Activated CD4-positive, alpha-beta T cell treated with anti-CD3 and anti-CD28 coated beads, Interleukin-2, amount 10 ng/mL, durations not matched to agents 7 days and 5 days (primary cell): ENCODE measurements at regions not wholly inside any gene's neighbourhood (a gene's known extent, or its start where the extent isn't known, plus 50 kb on each side); places are given as distances from the start of the nearest gene placed in this dataset.
"Not testable (repeated sequence)": the region's sequence is repeated elsewhere in the genome, so short reads cannot be mapped to it uniquely, and the experiment has no call there.

ENCODE experiments used
- CTCF ChIA-PET: fragments of 350-600 bp; sonication (Branson Sonifier 250); formaldehyde crosslinking; loops from one replicate; lab custom pipeline; 2021; ENCODE audit warnings: antibody characterized with exemption; lab: Charles Lee
- POLR2A ChIA-PET: fragments of 350-600 bp; sonication (Branson Sonifier 250); formaldehyde crosslinking; loops from one replicate; lab custom pipeline; 2021; ENCODE audit warnings: antibody characterized with exemption; lab: Charles Lee
- DNase-seq: peaks from one replicate; pipeline ENCODE4 v3.0.0-alpha.2; 2020
- H3K27ac Mint-ChIP-seq: one replicate; pipeline ENCODE4 v1.8.0; 2021; ENCODE audit warnings: mild to moderate bottlenecking, moderate library complexity, mixed read lengths
- H3K27me3 Mint-ChIP-seq: one replicate; pipeline ENCODE4 v1.8.0; 2021; ENCODE audit warnings: mixed read lengths
- H3K36me3 Mint-ChIP-seq: one replicate; pipeline ENCODE4 v1.8.0; 2021; ENCODE audit warnings: low read depth, mixed read lengths
- H3K4me1 Mint-ChIP-seq: one replicate; pipeline ENCODE4 v1.8.0; 2021; ENCODE audit warnings: mixed read lengths
- H3K4me3 Mint-ChIP-seq: one replicate; pipeline ENCODE4 v1.8.0; 2021; ENCODE audit warnings: mild to moderate bottlenecking, moderate library complexity, mixed read lengths
- H3K9me3 Mint-ChIP-seq: one replicate; pipeline ENCODE4 v1.8.0; 2021; ENCODE audit warnings: mixed read lengths

DNA sequence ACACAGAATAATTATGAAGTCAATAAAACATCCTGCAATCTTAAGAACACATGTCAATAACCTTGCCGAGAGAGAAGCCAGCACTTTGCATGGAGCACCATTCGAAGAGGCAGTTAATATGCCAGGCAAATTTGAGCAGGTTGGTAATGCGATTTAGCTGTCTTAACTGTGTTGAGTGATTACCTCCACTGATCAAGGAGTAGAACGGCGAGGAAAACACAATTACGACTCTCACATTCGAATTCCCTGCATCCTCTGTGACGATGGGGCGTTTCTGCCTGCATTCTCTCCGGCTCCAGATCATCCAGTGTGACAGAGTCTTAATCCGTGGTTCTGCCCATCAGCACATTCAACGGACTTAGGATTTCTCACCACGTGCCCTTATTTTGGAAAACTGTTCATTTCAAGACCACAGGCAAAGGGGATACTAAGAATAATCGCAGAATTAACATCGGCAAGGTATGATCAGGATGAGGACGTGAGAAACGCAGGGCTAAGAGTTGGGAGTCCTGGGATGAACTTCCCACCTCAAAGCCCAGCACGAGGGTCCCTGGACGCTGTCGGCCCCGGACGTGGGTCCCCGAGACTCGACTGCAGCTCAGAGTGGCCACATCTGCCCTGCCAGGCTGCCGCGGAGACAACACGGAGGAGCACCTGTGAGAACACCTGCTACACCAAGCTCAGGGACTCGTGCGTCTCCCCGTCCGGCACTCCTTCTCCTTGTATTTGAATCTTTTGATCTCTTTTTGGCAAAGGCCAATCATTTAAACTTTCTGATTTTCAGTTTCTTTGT lies 499.2 kb upstream of the SALL3 start:
- no peak for DNase-seq
- Mint-ChIP-seq H3K36me3 (no peaks in the 10 kb centered on the region), H3K9me3 (peaks cover 2% of the 10 kb centered on the region), H3K27ac (no peak overlapping the region), H3K27me3 (no peaks in the 10 kb centered on the region), H3K4me3 (no peak overlapping the region), H3K4me1 (no peaks in the 10 kb centered on the region)
- ChIA-PET CTCF (no interaction called here), POLR2A (no interaction called here)

DNA sequence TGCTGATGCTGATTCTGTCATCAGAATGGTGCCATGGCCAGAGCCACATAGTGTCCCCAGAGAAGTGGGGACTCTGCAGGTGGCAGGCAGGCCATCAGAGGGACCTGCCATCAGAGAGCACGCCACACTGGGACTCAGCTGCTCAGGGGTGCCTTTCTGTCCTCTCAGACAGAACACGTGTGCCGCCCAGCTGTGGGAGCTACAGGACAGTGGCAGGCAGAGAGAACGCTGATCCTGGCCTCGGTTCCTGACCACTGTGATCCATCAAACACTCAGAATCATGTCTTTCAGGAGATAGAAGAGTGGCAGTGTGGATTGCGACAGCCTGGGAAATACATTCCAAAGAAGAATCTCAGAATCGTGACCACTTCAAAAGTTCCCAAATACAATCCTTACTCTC lies 497.2 kb upstream of the SALL3 start:
- no peaks in the 10 kb centered on the region for H3K9me3 Mint-ChIP-seq
- no peaks in the 10 kb centered on the region for H3K27me3 Mint-ChIP-seq
- no peak overlapping the region for H3K27ac Mint-ChIP-seq
- ChIA-PET POLR2A (no interaction called here), CTCF (no interaction called here)
- no peaks in the 10 kb centered on the region for H3K36me3 Mint-ChIP-seq
- H3K4me1 Mint-ChIP-seq = no peaks in the 10 kb centered on the region
- H3K4me3 Mint-ChIP-seq = no peak overlapping the region
- DNase-seq = no peak

DNA sequence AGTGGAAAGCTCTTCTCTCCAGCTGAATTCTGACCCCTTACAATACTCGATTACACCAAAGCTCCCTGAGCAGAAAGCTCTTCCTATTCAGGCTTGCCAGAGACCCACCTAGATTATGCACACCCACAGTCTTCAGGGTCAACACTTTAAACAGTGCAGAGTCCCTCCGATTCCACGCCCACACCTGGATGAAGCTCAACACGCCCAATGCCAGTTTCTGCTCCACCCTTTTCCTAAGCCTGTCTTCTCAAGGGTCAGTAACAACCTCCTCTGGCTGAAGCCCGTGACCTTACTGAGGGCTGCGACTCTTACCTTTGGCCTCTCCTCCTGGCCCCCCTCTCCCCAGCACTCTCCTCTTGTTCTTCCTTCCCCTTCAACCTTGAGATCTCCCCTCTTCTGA lies 492.0 kb upstream of the SALL3 start:
- CTCF ChIA-PET = no interaction called here

DNA sequence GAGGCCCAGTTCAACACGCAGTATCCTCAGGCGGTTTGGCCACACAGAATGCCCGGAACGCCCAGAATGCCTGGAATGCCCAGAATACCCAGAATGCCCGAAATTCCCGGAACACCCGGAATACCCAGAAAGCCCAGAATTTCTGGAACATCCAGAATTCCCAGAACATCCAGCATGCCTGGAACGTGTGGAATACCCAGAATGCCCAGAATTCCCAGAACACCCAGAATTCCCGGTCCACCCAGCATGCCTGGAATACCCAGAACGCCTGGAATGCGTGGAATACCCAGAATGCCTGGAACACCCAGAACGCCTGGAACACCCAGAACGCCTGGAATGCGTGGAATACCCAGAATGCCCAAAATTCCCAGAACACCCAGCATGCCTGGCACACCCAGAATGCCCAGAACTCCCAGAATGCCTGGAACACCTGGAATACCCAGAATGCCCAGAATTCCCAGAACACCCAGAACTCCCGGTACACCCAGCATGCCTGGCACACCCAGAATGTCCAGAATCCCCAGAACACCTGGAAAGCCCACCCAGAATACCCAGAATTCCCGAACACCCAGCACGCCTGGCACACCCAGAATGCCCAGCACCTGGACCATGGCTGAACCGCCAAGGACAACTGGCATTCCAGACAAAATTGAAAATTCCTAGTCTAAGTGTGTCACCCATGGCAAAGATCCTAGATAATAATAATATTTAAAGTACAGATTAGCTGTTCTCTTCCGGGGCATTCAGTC lies 487.4 kb upstream of the SALL3 start:
- Mint-ChIP-seq H3K4me3 (no peak overlapping the region), H3K36me3 (no peaks in the 10 kb centered on the region), H3K9me3 (peaks cover 8% of the 10 kb centered on the region), H3K27ac (no peak overlapping the region), H3K4me1 (no peaks in the 10 kb centered on the region), H3K27me3 (no peaks in the 10 kb centered on the region)
- CTCF ChIA-PET = no interaction called here
- no peak for DNase-seq
- POLR2A ChIA-PET = no interaction called here

More for the DNA sequence above, 492.0 kb upstream of the SALL3 start:
- Mint-ChIP-seq H3K4me3 (no peak overlapping the region), H3K36me3 (no peaks in the 10 kb centered on the region), H3K9me3 (peaks cover 6% of the 10 kb centered on the region), H3K27me3 (no peaks in the 10 kb centered on the region), H3K27ac (no peak overlapping the region), H3K4me1 (no peaks in the 10 kb centered on the region)
- no peak for DNase-seq
- POLR2A ChIA-PET = no interaction called here

DNA sequence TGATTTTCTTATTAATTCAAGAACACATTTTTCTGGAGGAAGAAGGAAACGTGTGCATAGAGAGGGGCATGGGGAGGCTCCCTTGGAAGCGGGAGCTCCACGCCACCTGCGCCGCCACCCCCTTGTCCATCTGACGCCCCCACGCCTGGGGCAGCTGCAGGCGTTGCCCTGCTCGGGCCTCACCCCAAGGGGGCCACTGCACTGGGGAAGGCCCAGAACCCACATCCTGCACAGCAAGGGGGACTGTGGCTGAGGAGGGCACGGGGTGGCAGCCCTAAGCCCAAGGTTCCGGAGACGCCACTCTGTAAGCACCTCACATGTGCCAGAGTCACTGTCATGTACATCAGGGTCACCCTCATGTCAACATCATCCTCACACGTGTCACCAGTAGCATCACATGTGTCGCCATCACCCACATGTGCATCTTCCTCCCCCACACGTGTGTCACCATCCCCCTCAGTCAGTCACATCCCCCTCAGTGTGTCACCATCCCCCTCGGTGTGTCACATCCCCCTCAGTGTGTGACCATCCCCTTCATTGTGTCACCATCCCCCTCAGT lies 486.7 kb upstream of the SALL3 start:
- POLR2A ChIA-PET = no interaction called here
- H3K27me3 Mint-ChIP-seq = no peaks in the 10 kb centered on the region
- no peaks in the 10 kb centered on the region for H3K36me3 Mint-ChIP-seq

DNA sequence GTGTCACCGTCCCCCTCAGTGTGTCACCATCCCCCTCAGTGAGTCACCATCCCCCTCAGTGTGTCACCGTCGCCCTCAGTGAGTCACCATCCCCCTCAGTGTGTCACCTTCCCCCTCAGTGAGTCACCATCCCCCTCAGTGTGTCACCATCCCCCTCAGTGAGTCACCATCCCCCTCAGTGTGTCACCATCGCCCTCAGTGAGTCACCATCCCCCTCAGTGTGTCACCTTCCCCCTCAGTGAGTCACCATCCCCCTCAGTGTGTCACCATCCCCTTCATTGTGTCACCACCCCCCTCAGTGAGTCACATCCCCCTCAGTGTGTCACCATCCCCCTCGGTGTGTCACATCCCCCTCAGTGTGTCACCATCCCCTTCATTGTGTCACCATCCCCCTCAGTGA lies 486.1 kb upstream of the SALL3 start:
- CTCF ChIA-PET, H3K4me3 Mint-ChIP-seq, H3K27me3 Mint-ChIP-seq, H3K36me3 Mint-ChIP-seq, H3K27ac Mint-ChIP-seq, DNase-seq, H3K4me1 Mint-ChIP-seq, POLR2A ChIA-PET, H3K9me3 Mint-ChIP-seq: not testable (repeated sequence)

More for the DNA sequence above, 486.7 kb upstream of the SALL3 start:
- Mint-ChIP-seq H3K9me3 (peaks cover 8% of the 10 kb centered on the region), H3K4me1 (no peaks in the 10 kb centered on the region), H3K27ac (no peak overlapping the region), H3K4me3 (no peak overlapping the region)
- CTCF ChIA-PET = no interaction called here
- peak; percentile 7 for DNase-seq

DNA sequence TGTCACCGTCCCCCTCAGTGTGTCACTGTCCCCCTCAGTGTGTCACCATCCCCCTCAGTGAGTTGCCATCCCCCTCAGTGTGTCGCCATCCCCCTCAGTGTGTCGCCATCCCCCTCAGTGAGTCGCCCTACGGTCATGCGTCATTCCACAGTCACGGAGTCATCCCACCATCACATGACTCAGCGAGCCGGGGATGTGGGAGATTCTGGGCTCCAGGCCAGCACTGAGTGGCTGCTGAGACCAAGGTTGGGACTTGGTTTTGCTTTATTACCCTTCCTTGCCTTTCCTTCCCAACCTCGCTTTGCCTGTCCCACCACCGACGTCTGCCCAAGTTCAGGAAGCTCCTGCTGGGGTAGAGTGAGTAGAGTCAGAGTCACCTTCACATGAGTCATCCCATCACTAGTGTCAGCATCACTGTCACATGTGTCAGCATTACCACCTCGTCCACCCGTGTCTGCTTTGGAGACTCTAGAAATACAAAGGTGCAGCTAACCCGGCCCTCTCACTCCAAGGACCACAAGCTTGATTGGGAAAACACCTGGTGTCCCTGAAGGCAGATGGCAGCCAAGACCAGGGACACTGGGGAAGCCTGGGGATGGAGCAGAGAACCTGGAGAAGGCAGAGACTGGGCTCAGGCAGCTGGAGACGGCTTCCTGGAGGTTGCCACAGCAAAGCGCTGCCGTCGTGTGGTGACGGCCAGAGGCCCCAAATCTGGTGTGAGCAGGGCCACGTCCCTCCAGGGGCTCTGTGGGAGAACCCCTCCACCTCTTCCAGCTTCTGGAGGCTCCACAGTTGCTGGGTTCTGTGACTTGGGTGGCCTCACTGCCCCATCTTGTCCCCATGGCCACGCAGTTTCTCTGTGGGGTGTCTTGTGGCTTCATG lies 485.2 kb upstream of the SALL3 start:
- CTCF ChIA-PET = no interaction called here
- H3K27ac Mint-ChIP-seq = no peak overlapping the region
- no peaks in the 10 kb centered on the region for H3K4me1 Mint-ChIP-seq
- H3K9me3 Mint-ChIP-seq = peaks cover 8% of the 10 kb centered on the region
- no peaks in the 10 kb centered on the region for H3K36me3 Mint-ChIP-seq
- no peaks in the 10 kb centered on the region for H3K27me3 Mint-ChIP-seq
- POLR2A ChIA-PET = no interaction called here
- no peak overlapping the region for H3K4me3 Mint-ChIP-seq
- no peak for DNase-seq

DNA sequence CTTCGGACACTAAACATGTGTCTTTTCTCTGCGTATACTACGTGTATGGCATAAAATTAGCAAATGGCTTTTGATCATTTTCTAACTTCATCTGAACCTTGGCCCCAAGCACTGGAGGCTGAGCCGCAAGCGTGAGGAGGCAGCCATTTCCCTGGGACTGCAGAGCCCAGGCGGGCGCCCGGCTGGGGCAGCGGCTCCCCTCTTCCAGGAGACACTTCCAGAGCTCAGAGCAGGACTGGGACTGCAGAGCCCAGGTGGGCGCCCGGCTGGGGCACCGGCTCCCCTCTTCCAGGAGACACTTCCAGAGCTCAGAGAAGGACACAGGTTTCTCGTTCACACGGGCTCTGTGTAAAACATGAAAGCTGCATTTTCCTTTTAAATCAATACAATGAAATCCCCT lies 484.1 kb upstream of the SALL3 start:
- DNase-seq = no peak
- Mint-ChIP-seq H3K4me3 (no peak overlapping the region), H3K27ac (no peak overlapping the region), H3K9me3 (peaks cover 8% of the 10 kb centered on the region), H3K36me3 (no peaks in the 10 kb centered on the region), H3K4me1 (no peaks in the 10 kb centered on the region), H3K27me3 (no peaks in the 10 kb centered on the region)
- POLR2A ChIA-PET = no interaction called here
- CTCF ChIA-PET = no interaction called here

DNA sequence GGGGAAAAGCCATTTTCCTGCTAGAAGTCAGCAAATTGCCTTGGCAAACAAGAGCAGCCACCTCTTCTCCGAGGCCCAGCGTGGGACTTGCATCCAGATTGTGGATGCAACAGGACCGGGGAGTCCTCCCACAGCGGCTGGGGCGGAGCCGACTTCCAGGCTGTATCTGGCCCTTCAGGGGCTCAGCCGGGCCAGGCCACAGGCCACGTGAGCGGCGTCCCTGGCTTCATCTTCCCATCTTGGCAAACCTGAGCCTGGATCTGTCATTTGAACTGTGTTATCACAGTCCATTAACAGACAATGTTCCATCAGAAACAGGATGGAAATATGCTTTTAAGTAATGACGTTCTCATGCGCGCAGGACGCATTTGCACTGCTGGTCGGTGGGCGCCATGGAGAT lies 483.5 kb upstream of the SALL3 start:
- no peak overlapping the region for H3K4me3 Mint-ChIP-seq
- H3K9me3 Mint-ChIP-seq = peaks cover 10% of the 10 kb centered on the region
- H3K27ac Mint-ChIP-seq = no peak overlapping the region
- no peaks in the 10 kb centered on the region for H3K4me1 Mint-ChIP-seq
- H3K36me3 Mint-ChIP-seq = no peaks in the 10 kb centered on the region
- DNase-seq = no peak
- CTCF ChIA-PET = no interaction called here
- H3K27me3 Mint-ChIP-seq = no peaks in the 10 kb centered on the region
- POLR2A ChIA-PET = no interaction called here

DNA sequence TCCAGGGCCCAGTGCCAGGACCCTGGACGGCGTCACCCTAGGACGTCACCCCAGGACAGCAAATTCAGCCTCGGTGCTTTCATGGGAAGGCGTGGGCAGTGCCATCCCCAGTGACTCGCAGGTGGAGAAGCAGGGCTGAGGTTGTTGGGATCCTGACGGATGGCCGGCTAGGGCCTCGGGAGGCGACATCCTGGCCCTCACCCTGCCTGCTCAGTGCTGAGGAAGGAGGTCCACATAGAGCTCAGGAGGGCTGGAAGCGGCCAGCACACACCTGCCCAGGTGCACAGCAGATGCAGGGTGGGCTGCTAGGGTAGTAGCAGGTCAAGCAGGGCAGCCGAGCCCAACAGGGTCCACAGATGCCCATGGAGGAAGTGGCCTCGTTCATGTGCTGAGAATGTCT lies 482.0 kb upstream of the SALL3 start:
- no peak for DNase-seq
- Mint-ChIP-seq H3K27ac (no peak overlapping the region), H3K36me3 (no peaks in the 10 kb centered on the region), H3K27me3 (no peaks in the 10 kb centered on the region), H3K9me3 (peaks cover 4% of the 10 kb centered on the region), H3K4me3 (no peak overlapping the region), H3K4me1 (no peaks in the 10 kb centered on the region)
- CTCF ChIA-PET = no interaction called here
- POLR2A ChIA-PET = no interaction called here

DNA sequence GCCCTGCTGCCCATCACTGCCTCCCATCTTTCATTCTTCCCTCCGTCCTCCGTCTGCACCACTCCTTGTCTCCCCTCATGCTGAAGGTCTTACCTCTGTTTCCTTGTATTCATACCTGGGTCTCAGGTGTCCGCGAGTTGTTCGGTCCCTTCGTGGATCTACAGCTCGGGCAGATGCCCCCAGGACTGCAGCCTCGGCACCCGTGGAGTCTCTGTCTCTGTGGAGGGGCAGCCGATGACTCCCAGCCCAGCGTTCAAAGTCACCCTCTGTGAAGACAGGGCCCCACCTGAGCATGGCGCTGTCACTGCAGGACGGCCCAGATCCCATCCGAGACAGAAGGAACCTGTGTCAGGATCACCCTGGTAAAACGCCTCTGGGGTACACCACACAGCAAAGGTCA lies 480.0 kb upstream of the SALL3 start:
- no peak overlapping the region for H3K4me3 Mint-ChIP-seq
- POLR2A ChIA-PET = no interaction called here
- H3K27ac Mint-ChIP-seq = peak overlapping the region; percentile 44
- CTCF ChIA-PET = no interaction called here
- H3K27me3 Mint-ChIP-seq = no peaks in the 10 kb centered on the region
- H3K4me1 Mint-ChIP-seq = no peaks in the 10 kb centered on the region
- H3K9me3 Mint-ChIP-seq = peaks cover 4% of the 10 kb centered on the region
- no peaks in the 10 kb centered on the region for H3K36me3 Mint-ChIP-seq
- DNase-seq = no peak

DNA sequence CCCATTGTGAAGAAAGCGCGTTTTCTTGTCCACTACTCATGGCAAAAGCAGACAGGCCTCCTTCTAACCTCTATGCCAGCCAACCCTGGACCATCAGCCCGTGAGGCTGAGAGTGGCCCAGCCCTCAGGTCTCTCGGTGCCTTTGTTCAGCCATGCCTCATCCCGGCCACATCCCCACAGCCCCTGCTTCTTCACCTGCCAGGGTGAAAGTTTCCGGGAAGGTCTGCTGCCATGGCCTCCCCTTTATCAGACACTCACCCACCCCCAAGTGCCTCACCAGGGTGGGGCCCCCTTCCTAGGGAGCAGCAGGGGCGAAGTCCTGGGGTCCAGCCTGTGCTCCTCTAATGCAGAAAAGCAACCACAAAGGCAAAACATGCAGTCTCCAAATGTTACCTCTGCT lies 478.4 kb upstream of the SALL3 start:
- peaks cover 4% of the 10 kb centered on the region for H3K9me3 Mint-ChIP-seq
- H3K27me3 Mint-ChIP-seq = no peaks in the 10 kb centered on the region
- CTCF ChIA-PET = no interaction called here
- no peaks in the 10 kb centered on the region for H3K36me3 Mint-ChIP-seq
- H3K4me1 Mint-ChIP-seq = no peaks in the 10 kb centered on the region
- no peak overlapping the region for H3K27ac Mint-ChIP-seq
- H3K4me3 Mint-ChIP-seq = no peak overlapping the region
- DNase-seq = no peak
- POLR2A ChIA-PET = no interaction called here

DNA sequence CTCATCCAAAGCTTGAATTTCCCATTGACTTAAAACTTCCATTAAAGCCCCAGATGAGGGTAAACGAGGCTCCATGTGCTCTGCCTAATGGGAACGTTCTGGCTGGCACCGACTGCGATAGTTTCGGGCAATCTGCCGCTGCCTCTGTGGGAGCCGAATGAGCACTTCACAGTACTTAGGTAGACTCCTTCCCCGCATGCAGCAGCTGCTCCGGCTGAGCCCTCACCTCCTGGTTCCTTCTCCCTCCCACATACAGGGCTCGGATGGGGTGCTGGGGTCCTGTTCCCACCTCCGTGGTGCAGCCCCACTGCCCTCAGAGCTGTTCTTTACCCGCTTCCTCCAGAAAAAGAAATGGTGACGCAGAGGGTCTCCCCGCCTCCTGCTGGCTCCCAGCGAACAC lies 476.5 kb upstream of the SALL3 start:
- no peaks in the 10 kb centered on the region for H3K36me3 Mint-ChIP-seq
- ChIA-PET POLR2A (no interaction called here), CTCF (interaction anchor here (0.6 kb wide), 1 partner anchor 273 kb away, joined by 3 read pairs; no protein-coding TSS in a partner anchor)
- H3K4me1 Mint-ChIP-seq = no peaks in the 10 kb centered on the region
- H3K27ac Mint-ChIP-seq = no peak overlapping the region
- no peak for DNase-seq
- no peak overlapping the region for H3K4me3 Mint-ChIP-seq
- no peaks in the 10 kb centered on the region for H3K27me3 Mint-ChIP-seq
- H3K9me3 Mint-ChIP-seq = peaks cover 4% of the 10 kb centered on the region
